ENCODE measurements at regions not wholly inside any gene's neighbourhood (a gene's known extent, or its start where the extent isn't known, plus 50 kb on each side); places are given as distances from the start of the nearest gene placed in this dataset.

GRCh38 chr4:152075253-152075928, 314.6 kb upstream of the GATB start:
- Histone ChIP-seq H3K27ac (ENCODE audit: low read depth, low read length, poor library complexity, severe bottlenecking) (no peak overlapping the region), H4K20me1 (ENCODE audit: insufficient read depth, low read length) (no peaks in the 10 kb centered on the region), H2AFZ (ENCODE audit: low read length) (no peak overlapping the region), H3K9me3 (ENCODE audit: low read length) (no peaks in the 10 kb centered on the region), H3K4me3 (ENCODE audit: low read depth, low read length, poor library complexity, severe bottlenecking) (no peak overlapping the region), H3K79me2 (ENCODE audit: insufficient read depth, low read depth, low read length) (no peaks in the 10 kb centered on the region), H3K9me2 (ENCODE audit: insufficient read depth, low read length) (no peaks in the 10 kb centered on the region), H3K4me1 (ENCODE audit: insufficient read depth, low read length, poor library complexity, severe bottlenecking) (peaks cover 7% of the 10 kb centered on the region), H3K36me3 (ENCODE audit: insufficient read depth, low read length) (no peaks in the 10 kb centered on the region), H3K4me2 (ENCODE audit: low read length) (no peak overlapping the region)
- DNase-seq (ENCODE audit: low spot score): no peak
- intact Hi-C loops (cut with micrococcal nuclease; ENCODE audit: unreplicated experiment): no loop called here
- ChIA-PET CTCF (ENCODE audit: unreplicated experiment) (no interaction called here), POLR2A (no interaction called here)
- BruUV-seq (replicated peaks): no TSS peak
- no peak for TF ChIP-seq CTCF (conservative IDR thresholded peaks at IDR 0.05; ENCODE audit: low read length)
- no peak for TF ChIP-seq EZH2phosphoT487 (IDR thresholded peaks at IDR 0.05; ENCODE audit: borderline replicate concordance, low read depth, low read length)

GRCh38 chr4:152074573-152074972, 313.8 kb upstream of the GATB start:
- H3K4me1 ChIP-seq (ENCODE audit: insufficient read depth, low read length, poor library complexity, severe bottlenecking): no peaks in the 10 kb centered on the region
- no peak overlapping the region for H3K4me3 ChIP-seq (ENCODE audit: low read depth, low read length, poor library complexity, severe bottlenecking)
- H3K36me3 ChIP-seq (ENCODE audit: insufficient read depth, low read length): no peaks in the 10 kb centered on the region
- no peak overlapping the region for H2AFZ ChIP-seq (ENCODE audit: low read length)
- BruUV-seq (replicated peaks): no TSS peak
- DNase-seq (ENCODE audit: low spot score): no peak
- CTCF ChIA-PET (ENCODE audit: unreplicated experiment): no interaction called here
- no peaks in the 10 kb centered on the region for H4K20me1 ChIP-seq (ENCODE audit: insufficient read depth, low read length)
- POLR2A ChIA-PET: interaction anchor here (1.1 kb wide), 1 partner anchor 17 kb away, joined by 3 read pairs; no protein-coding TSS in a partner anchor
- intact Hi-C loops (cut with micrococcal nuclease; ENCODE audit: unreplicated experiment): no loop called here
- no peaks in the 10 kb centered on the region for H3K9me3 ChIP-seq (ENCODE audit: low read length)
- TF ChIP-seq EZH2phosphoT487 (IDR thresholded peaks at IDR 0.05; ENCODE audit: borderline replicate concordance, low read depth, low read length): no peak
- TF ChIP-seq CTCF (conservative IDR thresholded peaks at IDR 0.05; ENCODE audit: low read length): no peak
- no peaks in the 10 kb centered on the region for H3K79me2 ChIP-seq (ENCODE audit: insufficient read depth, low read depth, low read length)
- H3K9me2 ChIP-seq (ENCODE audit: insufficient read depth, low read length): no peaks in the 10 kb centered on the region
- H3K27ac ChIP-seq (ENCODE audit: low read depth, low read length, poor library complexity, severe bottlenecking): no peak overlapping the region
- no peak overlapping the region for H3K4me2 ChIP-seq (ENCODE audit: low read length)

DNA sequence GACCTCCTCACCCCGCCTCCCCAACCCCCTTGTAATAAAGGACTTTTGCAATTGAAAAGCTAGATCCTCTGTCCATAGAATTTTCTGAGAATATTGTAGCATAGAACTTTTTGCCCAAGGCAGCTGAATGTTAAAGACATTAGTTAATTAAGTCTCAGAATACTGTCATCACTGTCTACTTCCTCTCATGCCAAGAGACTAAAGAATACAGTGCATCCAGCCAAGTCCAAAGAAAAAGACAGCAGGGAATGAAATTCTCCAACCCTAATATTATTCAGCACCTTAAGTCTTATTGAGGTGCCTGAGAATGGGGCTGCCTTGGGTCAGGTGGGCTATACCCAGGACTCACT, 313.3 kb upstream of the GATB start:
- intact Hi-C loops (cut with micrococcal nuclease; ENCODE audit: unreplicated experiment): no loop called here
- no TSS peak for BruUV-seq (replicated peaks)

More for the DNA sequence above, 313.3 kb upstream of the GATB start:
- no peaks in the 10 kb centered on the region for H3K9me3 ChIP-seq (ENCODE audit: low read length)
- H3K9me2 ChIP-seq (ENCODE audit: insufficient read depth, low read length): no peaks in the 10 kb centered on the region
- H4K20me1 ChIP-seq (ENCODE audit: insufficient read depth, low read length): no peaks in the 10 kb centered on the region
- no peak overlapping the region for H3K4me2 ChIP-seq (ENCODE audit: low read length)
- POLR2A ChIA-PET: interaction anchor here (1.1 kb wide), 1 partner anchor 16 kb away, joined by 3 read pairs; no protein-coding TSS in a partner anchor
- no peak overlapping the region for H2AFZ ChIP-seq (ENCODE audit: low read length)
- no peak for TF ChIP-seq EZH2phosphoT487 (IDR thresholded peaks at IDR 0.05; ENCODE audit: borderline replicate concordance, low read depth, low read length)
- TF ChIP-seq CTCF (conservative IDR thresholded peaks at IDR 0.05; ENCODE audit: low read length): no peak
- no peak overlapping the region for H3K4me3 ChIP-seq (ENCODE audit: low read depth, low read length, poor library complexity, severe bottlenecking)
- DNase-seq (ENCODE audit: low spot score): no peak
- H3K4me1 ChIP-seq (ENCODE audit: insufficient read depth, low read length, poor library complexity, severe bottlenecking): no peaks in the 10 kb centered on the region
- no peaks in the 10 kb centered on the region for H3K36me3 ChIP-seq (ENCODE audit: insufficient read depth, low read length)
- H3K79me2 ChIP-seq (ENCODE audit: insufficient read depth, low read depth, low read length): no peaks in the 10 kb centered on the region
- H3K27ac ChIP-seq (ENCODE audit: low read depth, low read length, poor library complexity, severe bottlenecking): no peak overlapping the region
- CTCF ChIA-PET (ENCODE audit: unreplicated experiment): no interaction called here

Data from OCI-LY7 (cell line).